HPDE6-E6E7 (cell line): ENCODE measurements at regions not wholly inside any gene's neighbourhood (a gene's known extent, or its start where the extent isn't known, plus 50 kb on each side); places are given as distances from the start of the nearest gene placed in this dataset.
"Not testable (repeated sequence)": the region's sequence is repeated elsewhere in the genome, so short reads cannot be mapped to it uniquely, and the experiment has no call there.

Experiments used
- DNase-seq: peaks from one replicate; pipeline ENCODE4 v3.0.0; 2011; ENCODE audit warnings: missing footprints; ENCODE audit errors: extremely low spot score

DNA sequence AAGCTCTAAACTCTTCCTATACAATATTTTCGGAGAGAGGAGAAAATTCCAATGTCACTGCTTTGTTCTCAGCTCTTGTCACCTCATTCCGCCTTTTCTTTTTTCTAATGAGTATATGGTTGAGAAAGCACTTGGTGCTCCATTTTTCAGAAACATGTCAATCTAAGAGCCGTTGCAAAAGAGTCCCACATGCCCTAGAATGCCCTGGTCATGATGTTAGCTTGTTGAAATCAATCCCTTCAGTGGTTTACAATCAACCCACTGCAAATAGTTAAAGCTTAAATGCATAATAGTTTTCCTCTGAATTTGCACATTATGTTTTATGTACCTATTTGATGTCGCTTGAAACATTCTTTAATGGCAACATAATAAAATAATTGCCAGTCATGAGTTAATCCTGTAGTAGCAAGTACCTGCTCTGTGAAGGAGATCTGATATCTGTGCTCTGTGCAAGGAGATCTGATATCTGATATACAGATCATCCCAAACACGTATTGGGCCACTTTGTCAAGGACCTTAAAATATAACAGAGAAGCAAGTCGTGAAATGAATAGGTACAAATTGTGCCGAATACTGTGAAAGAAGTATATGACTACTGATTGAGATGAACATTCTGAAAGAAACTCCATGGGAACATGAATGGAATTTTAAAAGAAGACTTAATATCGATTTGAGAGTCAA lies 1633.5 kb downstream of the SUCLG1 start:
- DNase-seq = no peak

DNA sequence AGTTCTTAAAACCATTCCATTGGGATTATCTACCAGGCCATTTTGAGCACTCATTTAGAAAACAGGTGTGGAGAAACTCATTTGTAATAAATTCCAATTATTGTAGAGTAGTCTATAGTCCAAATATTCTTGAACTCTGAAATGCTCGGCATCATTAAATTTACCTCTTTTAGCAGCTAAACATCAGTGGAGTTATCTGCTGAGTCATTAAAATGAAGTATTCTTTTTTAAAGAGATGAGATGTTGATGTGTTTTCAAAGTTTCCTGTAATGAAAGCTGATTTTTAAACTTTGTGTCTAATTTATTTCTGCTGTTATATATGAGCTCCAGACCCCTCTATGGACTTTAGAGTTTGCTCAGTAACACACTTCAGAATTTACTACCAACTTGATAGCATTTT lies 1635.2 kb downstream of the SUCLG1 start:
- no peak for DNase-seq

- DNase-seq = no peak
Measured at GRCh38 chr2:82819951-82820350, 1639.1 kb downstream of the SUCLG1 start.

DNA sequence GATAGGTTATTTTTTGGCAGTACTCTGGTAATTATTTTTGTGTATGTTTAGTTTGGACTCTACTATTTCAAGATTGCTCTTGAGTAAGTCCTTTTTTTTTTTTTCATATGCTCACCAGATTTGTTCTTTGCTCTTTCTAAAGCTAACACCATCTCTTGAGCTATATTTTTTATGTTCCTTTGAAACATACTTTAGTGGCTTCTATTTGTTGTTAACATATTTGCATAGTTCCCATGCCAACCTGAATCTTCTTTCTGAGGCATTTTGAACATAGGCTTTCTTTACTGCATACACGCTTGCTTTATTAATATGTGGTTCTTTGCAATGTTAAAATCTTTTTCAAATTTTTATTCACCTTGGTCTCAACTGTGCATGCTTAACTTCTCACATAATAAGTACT lies 1644.9 kb downstream of the SUCLG1 start:
- no peak for DNase-seq

DNA sequence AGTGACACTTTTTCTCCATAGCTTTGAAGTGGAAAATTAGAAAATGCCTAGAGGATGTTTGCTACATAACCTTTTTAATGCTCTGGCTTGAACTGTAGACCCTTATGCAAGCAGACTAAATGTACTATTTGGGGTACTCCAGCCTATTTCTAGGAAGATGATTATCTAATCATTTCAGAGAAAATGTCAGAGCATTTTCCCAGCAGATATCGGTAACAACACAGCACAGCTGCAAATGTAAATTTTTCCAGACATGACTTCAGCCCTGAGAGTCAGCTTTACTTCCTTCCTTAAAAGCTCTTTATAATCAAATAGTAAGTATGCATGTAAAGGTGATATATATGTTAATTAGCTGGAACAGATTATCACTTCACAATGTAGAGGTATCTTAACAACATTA lies 1647.1 kb downstream of the SUCLG1 start:
- no peak for DNase-seq

GRCh38 chr2:82803307-82803706 lies 1655.8 kb downstream of the SUCLG1 start:
- no peak for DNase-seq

- no peak for DNase-seq
Measured at GRCh38 chr2:82797469-82797868, 1661.6 kb downstream of the SUCLG1 start.

GRCh38 chr2:82796132-82796531 lies 1662.9 kb downstream of the SUCLG1 start:
- DNase-seq = no peak

GRCh38 chr2:82795446-82795845 lies 1663.6 kb downstream of the SUCLG1 start:
- peak; percentile 43 for DNase-seq

GRCh38 chr2:82793711-82794435 lies 1665.2 kb downstream of the SUCLG1 start:
- no peak for DNase-seq

- DNase-seq = no peak
Measured at GRCh38 chr2:82792316-82792715, 1666.8 kb downstream of the SUCLG1 start.

DNA sequence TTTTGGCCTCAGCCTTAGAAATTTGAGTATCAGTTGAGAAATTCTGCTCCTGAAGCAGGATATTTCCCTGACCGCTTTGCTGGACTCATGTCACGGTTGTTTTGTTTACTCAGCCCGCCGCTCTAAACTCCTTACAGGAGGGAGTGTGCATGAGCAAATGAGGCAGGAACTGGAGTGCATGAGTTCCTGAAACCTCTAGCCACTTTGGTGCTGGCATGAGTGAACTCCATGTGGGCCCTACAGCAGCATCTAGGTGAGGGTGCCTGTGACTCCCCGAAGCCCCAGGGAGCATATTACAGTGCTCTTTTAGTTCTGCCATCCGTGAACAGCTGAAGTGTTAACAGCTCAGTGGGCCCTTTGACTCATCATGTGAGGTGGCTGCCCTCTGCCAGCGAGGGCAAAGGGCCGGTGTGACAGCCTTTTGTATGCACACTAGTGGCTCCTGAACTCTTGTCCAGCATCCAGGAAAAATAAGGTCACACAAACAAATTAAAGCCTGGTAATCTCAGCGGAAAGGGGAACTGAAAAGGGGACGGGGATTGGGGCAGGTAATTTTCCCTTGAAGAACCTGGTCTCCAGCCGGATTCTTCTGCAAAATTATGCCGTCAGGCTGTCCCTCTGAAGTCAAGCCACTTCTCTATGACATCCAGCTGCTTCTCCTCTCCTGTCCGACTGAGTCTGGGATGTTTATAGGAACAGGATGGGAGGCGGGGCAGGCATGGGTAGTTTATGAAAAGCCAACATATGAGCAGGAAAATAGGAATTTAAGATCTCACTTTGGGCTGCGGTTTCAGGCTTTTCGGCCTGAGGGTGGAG lies 1668.7 kb downstream of the SUCLG1 start:
- no peak for DNase-seq

- DNase-seq = no peak
Measured at GRCh38 chr2:82789851-82790205, 1669.3 kb downstream of the SUCLG1 start.

GRCh38 chr2:82781176-82781915 lies 1677.7 kb downstream of the SUCLG1 start:
- DNase-seq = no peak

DNA sequence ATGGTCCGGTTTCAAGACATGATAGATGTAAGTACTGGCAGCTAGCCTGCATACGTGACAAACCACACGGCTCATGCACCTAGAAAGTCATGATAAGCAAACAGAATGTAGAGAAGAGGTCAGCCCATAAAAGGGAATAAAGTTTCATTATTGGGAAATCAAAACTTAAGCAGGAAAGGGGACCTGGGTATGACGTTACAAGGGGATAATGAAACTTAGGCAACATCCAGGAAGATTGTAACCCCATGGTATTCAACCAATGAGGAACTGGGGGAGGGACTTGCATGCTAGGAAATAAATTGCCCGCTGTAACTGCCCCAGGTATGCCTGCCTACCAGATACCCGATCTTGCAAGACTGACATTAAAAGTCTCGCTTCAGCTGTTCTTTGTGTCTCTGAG lies 1679.0 kb downstream of the SUCLG1 start:
- no peak for DNase-seq

DNA sequence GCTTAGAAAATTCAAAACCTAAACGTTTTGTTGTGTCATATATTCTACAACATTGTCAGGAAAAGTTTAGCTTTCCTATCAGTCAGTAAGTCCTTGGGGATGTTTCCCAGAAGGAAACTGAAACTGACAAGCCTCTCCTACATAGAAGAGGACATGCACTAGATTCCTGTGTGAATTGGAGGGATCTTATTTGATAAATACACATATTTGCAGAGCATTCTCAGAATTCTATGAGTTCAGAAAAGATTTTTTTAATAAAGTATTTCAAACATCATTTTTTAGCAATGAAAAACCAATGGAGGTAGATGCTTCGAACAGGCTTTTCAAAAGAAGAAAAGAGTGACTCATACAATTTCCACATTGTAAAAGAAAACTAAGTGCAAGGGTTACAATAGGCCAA lies 1706.7 kb downstream of the SUCLG1 start:
- DNase-seq = peak; percentile 5

DNA sequence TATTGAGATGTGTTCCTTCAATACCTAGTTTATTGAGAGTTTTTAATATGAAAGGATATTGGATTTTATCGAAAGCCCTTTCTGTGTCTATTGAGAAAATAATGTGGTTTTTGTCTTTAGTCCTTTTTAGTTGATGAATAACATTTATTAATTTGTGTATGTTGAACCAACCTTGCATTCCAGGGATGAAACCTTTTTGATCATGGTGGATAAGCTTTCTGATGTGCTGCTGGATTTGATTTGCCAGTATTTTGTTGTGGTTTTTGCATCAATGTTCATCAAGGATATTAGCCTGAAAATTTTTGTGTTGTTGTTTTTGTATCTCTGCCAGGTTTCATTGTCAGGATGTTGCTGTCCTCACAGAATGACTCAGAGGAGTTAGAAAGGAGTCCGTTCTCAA lies 1710.4 kb downstream of the SUCLG1 start:
- DNase-seq = no peak

DNA sequence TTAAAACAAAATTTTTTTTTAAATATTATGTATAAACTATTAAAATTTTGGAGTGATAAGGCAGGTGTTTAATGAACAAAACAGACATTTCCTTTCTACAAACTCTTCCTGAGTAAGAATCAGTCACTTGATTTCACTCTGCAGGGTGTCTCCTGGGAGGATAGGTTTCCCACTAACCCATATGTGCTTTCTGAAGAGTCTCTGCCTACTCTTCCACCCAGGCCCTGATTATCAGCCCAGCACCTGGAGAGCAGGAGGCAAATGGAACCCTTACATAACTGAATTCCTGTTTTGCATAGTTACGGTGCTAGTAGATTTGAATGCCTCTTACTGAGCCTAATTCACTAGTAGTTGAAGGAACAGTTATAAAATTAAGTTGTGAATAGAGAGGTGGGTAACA lies 1718.6 kb downstream of the SUCLG1 start:
- DNase-seq = no peak

- not testable (repeated sequence) for DNase-seq
Measured at GRCh38 chr2:82737965-82738364, 1721.1 kb downstream of the SUCLG1 start.

GRCh38 chr2:82735336-82735735 lies 1723.7 kb downstream of the SUCLG1 start:
- no peak for DNase-seq

GRCh38 chr2:82731824-82732223 lies 1727.3 kb downstream of the SUCLG1 start:
- no peak for DNase-seq

- no peak for DNase-seq
Measured at GRCh38 chr2:82730811-82731210, 1728.3 kb downstream of the SUCLG1 start.
